Endothelial cell of umbilical vein (primary cell): ENCODE measurements at regions not wholly inside any gene's neighbourhood (a gene's known extent, or its start where the extent isn't known, plus 50 kb on each side); places are given as distances from the start of the nearest gene placed in this dataset.

Experiments
- BruUV-seq: library from RNA; stranded (reverse); fragments of 400-500 nt; replicated peaks from 2 replicates; lab custom pipeline; 2021; lab: Mats Ljungman, UMichigan
- CTCF ChIA-PET: fragments of 300-600, 350-600 bp; sonication (Branson Sonifier 250); formaldehyde crosslinking; loops from one replicate; lab custom pipeline; 2021; ENCODE audit warnings: antibody characterized with exemption, inconsistent platforms; lab: Charles Lee
- POLR2A ChIA-PET: fragments of 300-600, 350-600 bp; sonication (Branson Sonifier 250); formaldehyde crosslinking; loops from one replicate; lab custom pipeline; 2021; ENCODE audit warnings: antibody characterized with exemption, inconsistent platforms; lab: Charles Lee
- DNase-seq: peaks from one replicate; pipeline ENCODE4 v3.0.0-alpha.2; 2011; ENCODE audit warnings: low read depth, low spot score
- FAIRE-seq: peaks from 2 replicates; lab custom pipeline; 2011; peaks lifted over from hg19 to GRCh38; lab: Jason Lieb, UNC
- H2AFZ ChIP-seq: 2 replicates; pipeline ENCODE4 v1.6.0; 2012; ENCODE audit warnings: low read depth, low read length, control low read depth, inconsistent platforms
- H3K27ac ChIP-seq: 2 replicates; pipeline ENCODE4 v1.5.1; 2011; ENCODE audit warnings: low read depth, mild to moderate bottlenecking, control low read depth, low read length, moderate library complexity; ENCODE audit not compliant: insufficient read depth
- H3K27me3 ChIP-seq, 2 experiments: 2 replicates each; pipeline versions ENCODE4 v1.6.0 to v1.6.1; 2011; ENCODE audit warnings: low read length in 2 of 2, mixed read lengths in 1 of 2; ENCODE audit not compliant: control insufficient read depth in 2 of 2, insufficient read depth in 2 of 2
- H3K36me3 ChIP-seq, 2 experiments: 2 replicates in 1 of 2; 3 replicates in 1 of 2; pipeline ENCODE4 v1.5.1; 2011; ENCODE audit warnings: low read length in 2 of 2, mild to moderate bottlenecking in 1 of 2, moderate library complexity in 1 of 2; ENCODE audit not compliant: control insufficient read depth in 2 of 2, insufficient read depth in 2 of 2; ENCODE audit errors: extremely low read depth in 1 of 2
- H3K4me1 ChIP-seq: 3 replicates; pipeline ENCODE4 v1.5.1; 2011; ENCODE audit warnings: mild to moderate bottlenecking, low read length; ENCODE audit not compliant: control insufficient read depth, insufficient read depth; ENCODE audit errors: extremely low read depth
- H3K4me2 ChIP-seq: 2 replicates; pipeline ENCODE4 v1.6.1; 2011; ENCODE audit warnings: low read length, control low read depth, mixed read lengths; ENCODE audit not compliant: insufficient read depth
- H3K4me3 ChIP-seq, 3 experiments: fragments of 200-600 bp in 1 of 3; sonication (generic), shearing (Covaris generic) in 1 of 3; replicated peaks in 1 of 3; 2 replicates each; pipeline ENCODE4 v1.5.1; 2011 to 2016; ENCODE audit warnings: control low read depth in 3 of 3, low read length in 3 of 3, mild to moderate bottlenecking in 2 of 3, inconsistent platforms in 1 of 3, low read depth in 1 of 3, moderate library complexity in 1 of 3; ENCODE audit not compliant: insufficient read depth in 1 of 3
- H3K79me2 ChIP-seq: 2 replicates; pipeline ENCODE4 v1.6.0; 2012; ENCODE audit warnings: low read length, inconsistent platforms; ENCODE audit not compliant: control insufficient read depth, insufficient read depth
- H3K9ac ChIP-seq: replicated peaks from 2 replicates; pipeline ENCODE3; 2011; ENCODE audit warnings: low read length, control low read depth; ENCODE audit not compliant: insufficient read depth; ENCODE audit errors: extremely low read depth
- H3K9me1 ChIP-seq: replicated peaks from 3 replicates; pipeline ENCODE4 v1.6.0; 2011; ENCODE audit warnings: mild to moderate bottlenecking, low read length; ENCODE audit not compliant: control insufficient read depth, insufficient read depth; ENCODE audit errors: extremely low read depth
- H3K9me3 ChIP-seq: replicated peaks from 2 replicates; pipeline ENCODE4 v1.5.1; 2012; ENCODE audit warnings: low read length, inconsistent platforms; ENCODE audit not compliant: control insufficient read depth, insufficient read depth
- H4K20me1 ChIP-seq: replicated peaks from 2 replicates; pipeline ENCODE3; 2011; ENCODE audit warnings: mild to moderate bottlenecking, low read length; ENCODE audit not compliant: control insufficient read depth, insufficient read depth; ENCODE audit errors: extremely low read depth
- EZH2 ChIP-seq: IDR thresholded peaks from 2 replicates; pipeline ENCODE4 v1.6.1; 2012; ENCODE audit warnings: borderline replicate concordance, low read depth, mild to moderate bottlenecking, moderate library complexity, low read length, inconsistent platforms; ENCODE audit not compliant: severe bottlenecking
- FOS ChIP-seq: IDR thresholded peaks from 2 replicates; pipeline ENCODE4 v1.6.1; 2011; ENCODE audit warnings: mild to moderate bottlenecking, low read length, moderate library complexity, borderline replicate concordance; ENCODE audit not compliant: insufficient read depth
- GATA2 ChIP-seq: IDR thresholded peaks from 2 replicates; pipeline ENCODE4 v1.7.0; 2011; ENCODE audit warnings: low read depth, mild to moderate bottlenecking, moderate library complexity, mixed read lengths, low read length; ENCODE audit not compliant: insufficient read length, insufficient read depth
- MYC ChIP-seq: IDR thresholded peaks from one replicate; pipeline ENCODE4 v1.6.1; 2011; ENCODE audit warnings: mild to moderate bottlenecking, low read depth, low read length
- POLR2AphosphoS5 ChIP-seq: IDR thresholded peaks from 2 replicates; pipeline ENCODE4 v1.6.1; 2012; ENCODE audit warnings: low read depth, mild to moderate bottlenecking, control low read depth, low read length, moderate library complexity; ENCODE audit not compliant: insufficient read depth
- dilution Hi-C: fragments of 300-500 bp; cut with MboI; formaldehyde crosslinking; loops from one replicate; pipeline ENCODE4 v1.15.0; 2019; ENCODE audit warnings: low sequenced_read_pairs; ENCODE audit not compliant: extremely low pct_ligation_motif_present
- intact Hi-C: fragments of 100-400 bp; cut with micrococcal nuclease; formaldehyde crosslinking; loops from one replicate; pipeline ENCODE4 v1.10.0; 2022
- TF ChIP-seq, protein P1 (sequence below): IDR thresholded peaks from 2 replicates; pipeline ENCODE4 v1.6.1; 2011; ENCODE audit not compliant: insufficient read depth, insufficient read length
- TF ChIP-seq, protein P2 (sequence below), 2 donors: IDR thresholded peaks; 1 replicate in 1 of 2; 2 replicates in 1 of 2; pipeline ENCODE4 v1.5.1; 2011; ENCODE audit warnings: low read length in 2 of 2, mild to moderate bottlenecking in 2 of 2, moderate library complexity in 2 of 2, control low read depth in 1 of 2, inconsistent platforms in 1 of 2, low read depth in 1 of 2; ENCODE audit not compliant: insufficient read depth in 1 of 2; ENCODE audit errors: extremely low read depth in 1 of 2

DNA sequence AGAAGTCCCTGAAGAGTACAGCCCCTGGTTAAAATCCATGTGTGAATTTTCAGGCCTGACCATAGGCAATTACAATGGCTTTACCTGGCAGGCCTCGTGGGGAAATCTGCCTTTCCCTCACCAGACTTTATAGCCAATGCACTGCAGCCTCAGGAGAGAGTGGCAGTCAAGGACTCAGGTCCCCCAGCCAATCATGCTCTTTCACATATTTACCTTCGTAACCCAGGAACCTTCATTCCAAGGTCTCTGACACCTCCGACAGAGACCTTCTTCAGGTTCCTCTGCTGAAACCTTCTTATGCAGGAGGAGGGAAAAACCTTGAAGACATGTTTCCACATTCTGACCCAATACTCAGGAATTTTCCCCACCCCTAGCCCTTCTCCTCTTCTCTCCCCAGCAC, 118.9 kb downstream of the FASLG start:
- Histone ChIP-seq H3K27me3 (no peaks in the 10 kb centered on the region), H3K36me3 (no peaks in the 10 kb centered on the region), H3K4me3 (no peak overlapping the region), H2AFZ (no peak overlapping the region), H3K9me1 (no peaks in the 10 kb centered on the region), H3K4me2 (no peak overlapping the region), H3K9ac (no peak overlapping the region), H4K20me1 (no peaks in the 10 kb centered on the region), H3K79me2 (no peaks in the 10 kb centered on the region), H3K27ac (no peak overlapping the region), H3K9me3 (no peaks in the 10 kb centered on the region), H3K4me1 (no peaks in the 10 kb centered on the region)
- dilution Hi-C loops (no loop called here), intact Hi-C loops (no loop called here)
- DNase-seq (no peak), FAIRE-seq (no peak)
- BruUV-seq: no TSS peak
- ChIA-PET POLR2A (no interaction called here), CTCF (interaction anchor here (1.5 to 1.7 kb wide), 3 partner anchors 10 to 425 kb away, joined by 5 to 11 read pairs (median 7); no protein-coding TSS in a partner anchor)
- TF ChIP-seq FOS (no peak), EZH2 (no peak), GATA2 (no peak), MYC (no peak), POLR2AphosphoS5 (no peak)
- TF ChIP-seq, protein P1, sequence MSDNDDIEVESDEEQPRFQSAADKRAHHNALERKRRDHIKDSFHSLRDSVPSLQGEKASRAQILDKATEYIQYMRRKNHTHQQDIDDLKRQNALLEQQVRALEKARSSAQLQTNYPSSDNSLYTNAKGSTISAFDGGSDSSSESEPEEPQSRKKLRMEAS: no peak
- TF ChIP-seq, protein P2, sequence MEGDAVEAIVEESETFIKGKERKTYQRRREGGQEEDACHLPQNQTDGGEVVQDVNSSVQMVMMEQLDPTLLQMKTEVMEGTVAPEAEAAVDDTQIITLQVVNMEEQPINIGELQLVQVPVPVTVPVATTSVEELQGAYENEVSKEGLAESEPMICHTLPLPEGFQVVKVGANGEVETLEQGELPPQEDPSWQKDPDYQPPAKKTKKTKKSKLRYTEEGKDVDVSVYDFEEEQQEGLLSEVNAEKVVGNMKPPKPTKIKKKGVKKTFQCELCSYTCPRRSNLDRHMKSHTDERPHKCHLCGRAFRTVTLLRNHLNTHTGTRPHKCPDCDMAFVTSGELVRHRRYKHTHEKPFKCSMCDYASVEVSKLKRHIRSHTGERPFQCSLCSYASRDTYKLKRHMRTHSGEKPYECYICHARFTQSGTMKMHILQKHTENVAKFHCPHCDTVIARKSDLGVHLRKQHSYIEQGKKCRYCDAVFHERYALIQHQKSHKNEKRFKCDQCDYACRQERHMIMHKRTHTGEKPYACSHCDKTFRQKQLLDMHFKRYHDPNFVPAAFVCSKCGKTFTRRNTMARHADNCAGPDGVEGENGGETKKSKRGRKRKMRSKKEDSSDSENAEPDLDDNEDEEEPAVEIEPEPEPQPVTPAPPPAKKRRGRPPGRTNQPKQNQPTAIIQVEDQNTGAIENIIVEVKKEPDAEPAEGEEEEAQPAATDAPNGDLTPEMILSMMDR (IDR thresholded peaks at IDR 0.05; ENCODE audit: extremely low read depth in 1 of 2, insufficient read depth in 1 of 2, low read depth in 1 of 2, low read length in 2 of 2): no peak
